ENCODE measurements at regions not wholly inside any gene's neighbourhood (a gene's known extent, or its start where the extent isn't known, plus 50 kb on each side); places are given as distances from the start of the nearest gene placed in this dataset.

DNA sequence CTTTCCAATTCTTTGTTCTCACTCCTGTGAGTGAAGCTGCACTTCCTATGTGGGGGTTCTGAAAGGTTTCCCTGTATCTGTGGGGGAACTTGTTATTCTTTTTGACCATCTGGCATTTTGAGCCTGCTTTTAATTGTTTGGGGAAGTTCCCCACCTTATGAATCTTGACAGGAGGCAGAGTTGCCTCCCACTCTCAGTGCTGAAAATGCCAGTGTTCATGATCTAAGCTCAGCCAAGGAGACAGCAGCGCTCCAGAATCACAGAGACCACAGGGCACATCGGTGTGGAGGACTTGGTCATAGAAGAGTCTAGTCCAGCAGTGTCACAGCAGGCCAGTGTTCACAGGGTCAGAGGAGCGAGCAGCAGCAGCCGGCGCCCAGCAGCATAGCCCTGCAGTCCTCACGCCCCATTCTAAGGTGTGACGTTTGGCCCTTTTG lies 63.8 kb upstream of the PRDX6 start:
- TF ChIP-seq, protein P1, sequence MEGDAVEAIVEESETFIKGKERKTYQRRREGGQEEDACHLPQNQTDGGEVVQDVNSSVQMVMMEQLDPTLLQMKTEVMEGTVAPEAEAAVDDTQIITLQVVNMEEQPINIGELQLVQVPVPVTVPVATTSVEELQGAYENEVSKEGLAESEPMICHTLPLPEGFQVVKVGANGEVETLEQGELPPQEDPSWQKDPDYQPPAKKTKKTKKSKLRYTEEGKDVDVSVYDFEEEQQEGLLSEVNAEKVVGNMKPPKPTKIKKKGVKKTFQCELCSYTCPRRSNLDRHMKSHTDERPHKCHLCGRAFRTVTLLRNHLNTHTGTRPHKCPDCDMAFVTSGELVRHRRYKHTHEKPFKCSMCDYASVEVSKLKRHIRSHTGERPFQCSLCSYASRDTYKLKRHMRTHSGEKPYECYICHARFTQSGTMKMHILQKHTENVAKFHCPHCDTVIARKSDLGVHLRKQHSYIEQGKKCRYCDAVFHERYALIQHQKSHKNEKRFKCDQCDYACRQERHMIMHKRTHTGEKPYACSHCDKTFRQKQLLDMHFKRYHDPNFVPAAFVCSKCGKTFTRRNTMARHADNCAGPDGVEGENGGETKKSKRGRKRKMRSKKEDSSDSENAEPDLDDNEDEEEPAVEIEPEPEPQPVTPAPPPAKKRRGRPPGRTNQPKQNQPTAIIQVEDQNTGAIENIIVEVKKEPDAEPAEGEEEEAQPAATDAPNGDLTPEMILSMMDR (IDR thresholded peaks at IDR 0.05): no peak
- TF ChIP-seq, protein P2, sequence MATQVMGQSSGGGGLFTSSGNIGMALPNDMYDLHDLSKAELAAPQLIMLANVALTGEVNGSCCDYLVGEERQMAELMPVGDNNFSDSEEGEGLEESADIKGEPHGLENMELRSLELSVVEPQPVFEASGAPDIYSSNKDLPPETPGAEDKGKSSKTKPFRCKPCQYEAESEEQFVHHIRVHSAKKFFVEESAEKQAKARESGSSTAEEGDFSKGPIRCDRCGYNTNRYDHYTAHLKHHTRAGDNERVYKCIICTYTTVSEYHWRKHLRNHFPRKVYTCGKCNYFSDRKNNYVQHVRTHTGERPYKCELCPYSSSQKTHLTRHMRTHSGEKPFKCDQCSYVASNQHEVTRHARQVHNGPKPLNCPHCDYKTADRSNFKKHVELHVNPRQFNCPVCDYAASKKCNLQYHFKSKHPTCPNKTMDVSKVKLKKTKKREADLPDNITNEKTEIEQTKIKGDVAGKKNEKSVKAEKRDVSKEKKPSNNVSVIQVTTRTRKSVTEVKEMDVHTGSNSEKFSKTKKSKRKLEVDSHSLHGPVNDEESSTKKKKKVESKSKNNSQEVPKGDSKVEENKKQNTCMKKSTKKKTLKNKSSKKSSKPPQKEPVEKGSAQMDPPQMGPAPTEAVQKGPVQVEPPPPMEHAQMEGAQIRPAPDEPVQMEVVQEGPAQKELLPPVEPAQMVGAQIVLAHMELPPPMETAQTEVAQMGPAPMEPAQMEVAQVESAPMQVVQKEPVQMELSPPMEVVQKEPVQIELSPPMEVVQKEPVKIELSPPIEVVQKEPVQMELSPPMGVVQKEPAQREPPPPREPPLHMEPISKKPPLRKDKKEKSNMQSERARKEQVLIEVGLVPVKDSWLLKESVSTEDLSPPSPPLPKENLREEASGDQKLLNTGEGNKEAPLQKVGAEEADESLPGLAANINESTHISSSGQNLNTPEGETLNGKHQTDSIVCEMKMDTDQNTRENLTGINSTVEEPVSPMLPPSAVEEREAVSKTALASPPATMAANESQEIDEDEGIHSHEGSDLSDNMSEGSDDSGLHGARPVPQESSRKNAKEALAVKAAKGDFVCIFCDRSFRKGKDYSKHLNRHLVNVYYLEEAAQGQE (IDR thresholded peaks at IDR 0.05; ENCODE audit: insufficient read depth in 1 of 2, low read depth in 2 of 2, low read length in 1 of 2): no peak
- no peak for TF ChIP-seq POLR2AphosphoS5 (IDR thresholded peaks at IDR 0.05; ENCODE audit: low read depth, low read length)
- no peak for TF ChIP-seq SIN3A (IDR thresholded peaks at IDR 0.05; ENCODE audit: borderline replicate concordance, insufficient read depth, low read depth, low read length)
